SK-N-SH (cell line): ENCODE measurements at regions not wholly inside any gene's neighbourhood (a gene's known extent, or its start where the extent isn't known, plus 50 kb on each side); places are given as distances from the start of the nearest gene placed in this dataset.

Experiments
- CTCF ChIA-PET: fragments of 300-600, 350-600 bp; formaldehyde crosslinking; extraction: SDS; loops from one replicate; lab custom pipeline; 2021; lab: Yijun Ruan, JAX
- POLR2A ChIA-PET: fragments of 350-600 bp; sonication (Branson Sonifier 250); formaldehyde crosslinking; extraction: SDS; loops from one replicate; lab custom pipeline; 2020; ENCODE audit warnings: antibody characterized with exemption, inconsistent platforms; lab: Yijun Ruan, JAX
- DNase-seq: peaks from one replicate; pipeline ENCODE4 v3.0.0; 2012
- H2AFZ ChIP-seq: fragments of 200-600 bp; sonication (generic); 2 replicates; pipeline ENCODE4 v1.8.1; 2016; ENCODE audit warnings: antibody characterized with exemption, mild to moderate bottlenecking, low read depth
- H3F3A ChIP-seq: fragments of 200-600 bp; sonication (generic); replicated peaks from 2 replicates; pipeline ENCODE3; 2016; ENCODE audit warnings: antibody characterized with exemption, mild to moderate bottlenecking; ENCODE audit not compliant: insufficient read depth
- H3K27ac ChIP-seq, 2 experiments: fragments of 200-500 bp in 1 of 2; fragments of 200-600 bp in 1 of 2; sonication (Bioruptor generic) in 1 of 2; sonication (generic), shearing (Covaris generic) in 1 of 2; 2 replicates each; pipeline versions ENCODE4 v1.5.1 to v1.6.1; 2014 to 2016; ENCODE audit warnings: low read depth in 2 of 2, inconsistent platforms in 1 of 2, low read length in 1 of 2, mild to moderate bottlenecking in 1 of 2, mixed read lengths in 1 of 2
- H3K27me3 ChIP-seq: fragments of 200-600 bp; sonication (generic), shearing (Covaris generic); 2 replicates; pipeline ENCODE4 v1.6.1; 2016; ENCODE audit warnings: mixed run types; ENCODE audit not compliant: insufficient read depth
- H3K36me3 ChIP-seq, 2 experiments: fragments of 200-500 bp in 1 of 2; fragments of 200-600 bp in 1 of 2; sonication (Bioruptor generic) in 1 of 2; sonication (generic) in 1 of 2; replicated peaks in 1 of 2; 2 replicates each; pipeline versions ENCODE3 to v1.5.1; 2014 to 2016; ENCODE audit warnings: low read length in 1 of 2, mild to moderate bottlenecking in 1 of 2; ENCODE audit not compliant: insufficient read depth in 2 of 2, control insufficient read depth in 1 of 2
- H3K4me1 ChIP-seq, 2 experiments: fragments of 200-500 bp in 1 of 2; fragments of 200-600 bp in 1 of 2; sonication (Bioruptor generic) in 1 of 2; sonication (generic), shearing (Covaris generic) in 1 of 2; 2 replicates each; pipeline versions ENCODE4 v1.5.1 to v1.6.1; 2014 to 2016; ENCODE audit warnings: low read depth in 1 of 2, low read length in 1 of 2, mixed run types in 1 of 2; ENCODE audit not compliant: insufficient read depth in 2 of 2, control insufficient read depth in 1 of 2
- H3K4me2 ChIP-seq: fragments of 200-600 bp; sonication (generic), shearing (Covaris generic); 2 replicates; pipeline ENCODE4 v1.6.1; 2017; ENCODE audit warnings: mixed run types
- H3K4me3 ChIP-seq, 2 experiments: fragments of 200-500 bp in 1 of 2; fragments of 200-600 bp in 1 of 2; sonication (Bioruptor generic) in 1 of 2; sonication (generic), shearing (Covaris generic) in 1 of 2; 2 replicates each; pipeline versions ENCODE4 v1.5.1 to v1.8.1; 2014 to 2016; ENCODE audit warnings: low read depth in 2 of 2, inconsistent platforms in 1 of 2, low read length in 1 of 2, mild to moderate bottlenecking in 1 of 2, mixed read lengths in 1 of 2, moderate library complexity in 1 of 2
- H3K79me2 ChIP-seq: fragments of 200-600 bp; sonication (generic); 2 replicates; pipeline ENCODE4 v1.8.1; 2017; ENCODE audit warnings: mild to moderate bottlenecking; ENCODE audit not compliant: insufficient read depth
- H3K9ac ChIP-seq: fragments of 200-600 bp; sonication (generic); 2 replicates; pipeline ENCODE4 v1.6.1; 2017; ENCODE audit warnings: mixed run types
- H3K9me2 ChIP-seq: fragments of 200-600 bp; sonication (generic); 2 replicates; pipeline ENCODE4 v1.6.1; 2017; ENCODE audit warnings: mixed run types
- H3K9me3 ChIP-seq: fragments of 200-600 bp; sonication (generic); 2 replicates; pipeline ENCODE4 v1.6.1; 2017; ENCODE audit warnings: mixed run types, mild to moderate bottlenecking, moderate library complexity
- H4K20me1 ChIP-seq: fragments of 200-600 bp; sonication (generic); 2 replicates; pipeline ENCODE4 v1.6.1; 2017; ENCODE audit warnings: mild to moderate bottlenecking, mixed run types; ENCODE audit not compliant: insufficient read depth
- CHD2 ChIP-seq: fragments of 150-350 bp; IDR thresholded peaks from 2 replicates; pipeline ENCODE4 v1.6.1; 2018; ENCODE audit warnings: low read length; ENCODE audit not compliant: partially characterized antibody
- ELF1 ChIP-seq: IDR thresholded peaks from 2 replicates; pipeline ENCODE4 v1.4.0; 2012
- EP300 ChIP-seq, 2 experiments: IDR thresholded peaks; 2 replicates each; pipeline versions ENCODE4 v1.4.0 to v1.6.1; 2012; ENCODE audit warnings: borderline replicate concordance in 1 of 2, low read depth in 1 of 2, low read length in 1 of 2
- EZH2phosphoT487 ChIP-seq: fragments of 200-600 bp; sonication (generic); IDR thresholded peaks from 2 replicates; pipeline ENCODE4 v1.6.1; 2017; ENCODE audit warnings: low read depth, mixed run types, mild to moderate bottlenecking, antibody characterized with exemption, moderate library complexity, borderline replicate concordance
- FOXJ3 ChIP-seq: sonication (generic); formaldehyde crosslinking; IDR thresholded peaks from 2 replicates; pipeline ENCODE4 v1.5.1; 2020; ENCODE audit warnings: mild to moderate bottlenecking, missing genetic modification reagents
- GATA2 ChIP-seq: sonication (generic); formaldehyde crosslinking; IDR thresholded peaks from 2 replicates; pipeline ENCODE4 v1.5.0; 2020; ENCODE audit warnings: mild to moderate bottlenecking, missing genetic modification reagents
- MAX ChIP-seq: IDR thresholded peaks from 2 replicates; pipeline ENCODE4 v1.4.0; 2012; ENCODE audit warnings: low read depth
- MEF2A ChIP-seq: IDR thresholded peaks from 2 replicates; pipeline ENCODE4 v1.4.0; 2012; ENCODE audit warnings: low read depth, borderline replicate concordance
- MXI1 ChIP-seq: IDR thresholded peaks from 2 replicates; pipeline ENCODE4 v1.6.1; 2012; ENCODE audit warnings: mild to moderate bottlenecking, low read depth, low read length, improper control_type of control experiment
- NRF1 ChIP-seq: IDR thresholded peaks from 2 replicates; pipeline ENCODE4 v1.6.1; 2012; ENCODE audit warnings: low read depth, mild to moderate bottlenecking, low read length
- PBX3 ChIP-seq: IDR thresholded peaks from 2 replicates; pipeline ENCODE4; 2012
- RCOR1 ChIP-seq: fragments of 150-350 bp; IDR thresholded peaks from 2 replicates; pipeline ENCODE4 v1.6.1; 2017; ENCODE audit warnings: antibody characterized with exemption, low read length
- RFX5 ChIP-seq: IDR thresholded peaks from 2 replicates; pipeline ENCODE4 v1.6.1; 2012; ENCODE audit warnings: mild to moderate bottlenecking, improper control_type of control experiment, low read length
- SMC3 ChIP-seq: IDR thresholded peaks from 2 replicates; pipeline ENCODE4 v1.6.1; 2012; ENCODE audit warnings: low read depth, low read length, improper control_type of control experiment
- TAF1 ChIP-seq: IDR thresholded peaks from 2 replicates; pipeline ENCODE4 v1.6.1; 2012; ENCODE audit warnings: low read depth, mild to moderate bottlenecking, low read length, moderate library complexity, borderline replicate concordance
- TCF12 ChIP-seq: IDR thresholded peaks from 2 replicates; pipeline ENCODE4 v1.4.0; 2012
- USF1 ChIP-seq: IDR thresholded peaks from 2 replicates; pipeline ENCODE4 v1.4.0; 2012; ENCODE audit warnings: low read depth, borderline replicate concordance
- YY1 ChIP-seq: IDR thresholded peaks from 2 replicates; pipeline ENCODE4 v1.4.0; 2012; ENCODE audit warnings: low read depth, mild to moderate bottlenecking
- WGBS: methylation state at CpG from one replicate; pipeline ENCODE4 v1.1.6; 2017; ENCODE audit warnings: low lambda C conversion rate; 5-methylcytosine and 5-hydroxymethylcytosine counted together
- TF ChIP-seq, protein P1 (sequence below): fragments of 150-350 bp; IDR thresholded peaks from 2 replicates; pipeline ENCODE4 v1.6.1; 2016; ENCODE audit warnings: mild to moderate bottlenecking, low read depth, low read length
- TF ChIP-seq, protein P2 (sequence below): fragments of 150-350 bp; IDR thresholded peaks from 2 replicates; pipeline ENCODE4 v1.6.1; 2017; ENCODE audit warnings: antibody characterized with exemption, low read length, low read depth, borderline replicate concordance
- TF ChIP-seq, protein P3 (sequence below): fragments of 200-600 bp; sonication (generic); IDR thresholded peaks from 2 replicates; pipeline ENCODE4 v1.6.1; 2017; ENCODE audit warnings: antibody characterized with exemption, mild to moderate bottlenecking, moderate library complexity
- TF ChIP-seq, protein P4 (sequence below): IDR thresholded peaks from 2 replicates; pipeline ENCODE4 v1.4.0; 2012; ENCODE audit warnings: low read depth, borderline replicate concordance

DNA sequence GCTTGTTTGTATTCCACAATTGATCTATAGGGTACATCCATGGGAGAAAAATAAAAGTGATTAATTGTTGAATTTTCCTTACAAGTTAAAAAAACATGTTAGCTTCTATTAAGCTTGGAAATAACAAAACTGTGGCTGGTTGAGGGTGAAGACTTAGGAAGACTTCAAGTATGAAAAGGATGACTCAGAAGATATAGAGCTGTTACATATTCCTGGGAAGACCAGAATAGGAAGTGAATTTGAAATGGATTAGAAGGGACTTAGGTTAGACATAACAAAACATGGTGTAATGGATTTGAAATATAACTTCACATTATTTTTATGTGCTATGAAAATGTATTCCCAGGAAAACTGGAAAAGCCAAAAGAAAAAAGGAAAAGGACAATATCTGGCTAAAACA, 732.2 kb downstream of the HDGFL1 start:
- no peaks in the 10 kb centered on the region for H3K79me2 ChIP-seq
- DNase-seq, result no peak
- peaks cover 3% of the 10 kb centered on the region; the same call in 1 of the 2 replicates for H3K9me2 ChIP-seq
- H4K20me1 ChIP-seq, result no peaks in the 10 kb centered on the region
- no peak overlapping the region for H3K9ac ChIP-seq
- no peaks in the 10 kb centered on the region for H3K36me3 ChIP-seq
- no peaks in the 10 kb centered on the region for H3F3A ChIP-seq
- no peaks in the 10 kb centered on the region; a peak in 1 of 4 replicates for H3K4me1 ChIP-seq
- ChIA-PET CTCF (interaction anchor here (1.0 kb wide), 1 partner anchor 19 kb away, joined by 3 read pairs; no protein-coding TSS in a partner anchor), POLR2A (no interaction called here)
- H3K4me3 ChIP-seq, result no peak overlapping the region
- H3K9me3 ChIP-seq, result no peaks in the 10 kb centered on the region
- H3K4me2 ChIP-seq, result no peak overlapping the region
- TF ChIP-seq, protein P1, sequence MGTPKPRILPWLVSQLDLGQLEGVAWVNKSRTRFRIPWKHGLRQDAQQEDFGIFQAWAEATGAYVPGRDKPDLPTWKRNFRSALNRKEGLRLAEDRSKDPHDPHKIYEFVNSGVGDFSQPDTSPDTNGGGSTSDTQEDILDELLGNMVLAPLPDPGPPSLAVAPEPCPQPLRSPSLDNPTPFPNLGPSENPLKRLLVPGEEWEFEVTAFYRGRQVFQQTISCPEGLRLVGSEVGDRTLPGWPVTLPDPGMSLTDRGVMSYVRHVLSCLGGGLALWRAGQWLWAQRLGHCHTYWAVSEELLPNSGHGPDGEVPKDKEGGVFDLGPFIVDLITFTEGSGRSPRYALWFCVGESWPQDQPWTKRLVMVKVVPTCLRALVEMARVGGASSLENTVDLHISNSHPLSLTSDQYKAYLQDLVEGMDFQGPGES, result no peak
- TF ChIP-seq, protein P2, sequence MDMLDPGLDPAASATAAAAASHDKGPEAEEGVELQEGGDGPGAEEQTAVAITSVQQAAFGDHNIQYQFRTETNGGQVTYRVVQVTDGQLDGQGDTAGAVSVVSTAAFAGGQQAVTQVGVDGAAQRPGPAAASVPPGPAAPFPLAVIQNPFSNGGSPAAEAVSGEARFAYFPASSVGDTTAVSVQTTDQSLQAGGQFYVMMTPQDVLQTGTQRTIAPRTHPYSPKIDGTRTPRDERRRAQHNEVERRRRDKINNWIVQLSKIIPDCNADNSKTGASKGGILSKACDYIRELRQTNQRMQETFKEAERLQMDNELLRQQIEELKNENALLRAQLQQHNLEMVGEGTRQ, result no peak
- TF ChIP-seq YY1, result no peak
- TF ChIP-seq EZH2phosphoT487, result no peak
- TF ChIP-seq RCOR1, result no peak
- TF ChIP-seq SMC3, result no peak
- no peak for TF ChIP-seq MXI1
- TF ChIP-seq NRF1, result no peak
- no peak for TF ChIP-seq FOXJ3 (CRISPR knock-in tag)
- TF ChIP-seq ELF1, result no peak
- no peak for TF ChIP-seq TAF1
- TF ChIP-seq, protein P3, sequence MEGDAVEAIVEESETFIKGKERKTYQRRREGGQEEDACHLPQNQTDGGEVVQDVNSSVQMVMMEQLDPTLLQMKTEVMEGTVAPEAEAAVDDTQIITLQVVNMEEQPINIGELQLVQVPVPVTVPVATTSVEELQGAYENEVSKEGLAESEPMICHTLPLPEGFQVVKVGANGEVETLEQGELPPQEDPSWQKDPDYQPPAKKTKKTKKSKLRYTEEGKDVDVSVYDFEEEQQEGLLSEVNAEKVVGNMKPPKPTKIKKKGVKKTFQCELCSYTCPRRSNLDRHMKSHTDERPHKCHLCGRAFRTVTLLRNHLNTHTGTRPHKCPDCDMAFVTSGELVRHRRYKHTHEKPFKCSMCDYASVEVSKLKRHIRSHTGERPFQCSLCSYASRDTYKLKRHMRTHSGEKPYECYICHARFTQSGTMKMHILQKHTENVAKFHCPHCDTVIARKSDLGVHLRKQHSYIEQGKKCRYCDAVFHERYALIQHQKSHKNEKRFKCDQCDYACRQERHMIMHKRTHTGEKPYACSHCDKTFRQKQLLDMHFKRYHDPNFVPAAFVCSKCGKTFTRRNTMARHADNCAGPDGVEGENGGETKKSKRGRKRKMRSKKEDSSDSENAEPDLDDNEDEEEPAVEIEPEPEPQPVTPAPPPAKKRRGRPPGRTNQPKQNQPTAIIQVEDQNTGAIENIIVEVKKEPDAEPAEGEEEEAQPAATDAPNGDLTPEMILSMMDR, result no peak
- no peaks in the 10 kb centered on the region for H3K27me3 ChIP-seq
- no peak overlapping the region for H2AFZ ChIP-seq
- H3K27ac ChIP-seq, result no peak overlapping the region; a peak in 1 of 4 replicates

GRCh38 chr6:23302514-23302913, 733.1 kb downstream of the HDGFL1 start:
- H3K9me3 ChIP-seq, result no peaks in the 10 kb centered on the region
- ChIA-PET CTCF (no interaction called here), POLR2A (no interaction called here)
- H3K4me1 ChIP-seq, result no peaks in the 10 kb centered on the region; a peak in 1 of 4 replicates
- H3K4me2 ChIP-seq, result no peak overlapping the region
- H3F3A ChIP-seq, result no peaks in the 10 kb centered on the region
- H2AFZ ChIP-seq, result no peak overlapping the region
- H3K27me3 ChIP-seq, result no peaks in the 10 kb centered on the region
- DNase-seq, result no peak
- H3K9me2 ChIP-seq, result peaks cover 3% of the 10 kb centered on the region; the same call in 1 of the 2 replicates
- no peaks in the 10 kb centered on the region for H3K36me3 ChIP-seq
- no peak overlapping the region for H3K27ac ChIP-seq
- no peak overlapping the region for H3K4me3 ChIP-seq
- no peak overlapping the region for H3K9ac ChIP-seq
- H3K79me2 ChIP-seq, result no peaks in the 10 kb centered on the region
- H4K20me1 ChIP-seq, result no peaks in the 10 kb centered on the region
- WGBS, result 82% methylated on average over 4 of the region's 4 CpGs
- TF ChIP-seq YY1 (no peak), PBX3 (no peak), MAX (no peak), GATA2 (CRISPR knock-in tag) (no peak), EP300 (IDR thresholded peaks at IDR 0.05; ENCODE audit: borderline replicate concordance in 1 of 2, low read depth in 1 of 2, low read length in 1 of 2) (no peak), TCF12 (no peak), USF1 (no peak), MEF2A (no peak), RFX5 (no peak), CHD2 (no peak), MXI1 (no peak)
- TF ChIP-seq, protein P4, sequence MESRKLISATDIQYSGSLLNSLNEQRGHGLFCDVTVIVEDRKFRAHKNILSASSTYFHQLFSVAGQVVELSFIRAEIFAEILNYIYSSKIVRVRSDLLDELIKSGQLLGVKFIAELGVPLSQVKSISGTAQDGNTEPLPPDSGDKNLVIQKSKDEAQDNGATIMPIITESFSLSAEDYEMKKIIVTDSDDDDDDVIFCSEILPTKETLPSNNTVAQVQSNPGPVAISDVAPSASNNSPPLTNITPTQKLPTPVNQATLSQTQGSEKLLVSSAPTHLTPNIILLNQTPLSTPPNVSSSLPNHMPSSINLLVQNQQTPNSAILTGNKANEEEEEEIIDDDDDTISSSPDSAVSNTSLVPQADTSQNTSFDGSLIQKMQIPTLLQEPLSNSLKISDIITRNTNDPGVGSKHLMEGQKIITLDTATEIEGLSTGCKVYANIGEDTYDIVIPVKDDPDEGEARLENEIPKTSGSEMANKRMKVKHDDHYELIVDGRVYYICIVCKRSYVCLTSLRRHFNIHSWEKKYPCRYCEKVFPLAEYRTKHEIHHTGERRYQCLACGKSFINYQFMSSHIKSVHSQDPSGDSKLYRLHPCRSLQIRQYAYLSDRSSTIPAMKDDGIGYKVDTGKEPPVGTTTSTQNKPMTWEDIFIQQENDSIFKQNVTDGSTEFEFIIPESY, result no peak
